ENCODE measurements at regions not wholly inside any gene's neighbourhood (a gene's known extent, or its start where the extent isn't known, plus 50 kb on each side); places are given as distances from the start of the nearest gene placed in this dataset.

GRCh38 chr6:40661726-40662125 is 74.6 kb upstream of the LRFN2 start:
- no peak for TF ChIP-seq EZH2 (IDR thresholded peaks at IDR 0.05; ENCODE audit: borderline replicate concordance, low read length)
- TF ChIP-seq, protein P1, sequence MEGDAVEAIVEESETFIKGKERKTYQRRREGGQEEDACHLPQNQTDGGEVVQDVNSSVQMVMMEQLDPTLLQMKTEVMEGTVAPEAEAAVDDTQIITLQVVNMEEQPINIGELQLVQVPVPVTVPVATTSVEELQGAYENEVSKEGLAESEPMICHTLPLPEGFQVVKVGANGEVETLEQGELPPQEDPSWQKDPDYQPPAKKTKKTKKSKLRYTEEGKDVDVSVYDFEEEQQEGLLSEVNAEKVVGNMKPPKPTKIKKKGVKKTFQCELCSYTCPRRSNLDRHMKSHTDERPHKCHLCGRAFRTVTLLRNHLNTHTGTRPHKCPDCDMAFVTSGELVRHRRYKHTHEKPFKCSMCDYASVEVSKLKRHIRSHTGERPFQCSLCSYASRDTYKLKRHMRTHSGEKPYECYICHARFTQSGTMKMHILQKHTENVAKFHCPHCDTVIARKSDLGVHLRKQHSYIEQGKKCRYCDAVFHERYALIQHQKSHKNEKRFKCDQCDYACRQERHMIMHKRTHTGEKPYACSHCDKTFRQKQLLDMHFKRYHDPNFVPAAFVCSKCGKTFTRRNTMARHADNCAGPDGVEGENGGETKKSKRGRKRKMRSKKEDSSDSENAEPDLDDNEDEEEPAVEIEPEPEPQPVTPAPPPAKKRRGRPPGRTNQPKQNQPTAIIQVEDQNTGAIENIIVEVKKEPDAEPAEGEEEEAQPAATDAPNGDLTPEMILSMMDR (conservative IDR thresholded peaks at IDR 0.05 in 1 of 2, IDR thresholded peaks at IDR 0.05 in 1 of 2; ENCODE audit: extremely low read depth in 1 of 2, insufficient read depth in 1 of 2, low read depth in 1 of 2, low read length in 2 of 2) = no peak

All from mammary epithelial cell (primary cell).